Caco-2 (cell line): ENCODE measurements at regions not wholly inside any gene's neighbourhood (a gene's known extent, or its start where the extent isn't known, plus 50 kb on each side); places are given as distances from the start of the nearest gene placed in this dataset.

Experiments
- BruUV-seq: library from RNA; stranded (reverse); fragments of 400-500 nt; replicated peaks from 2 replicates; lab custom pipeline; 2021; lab: Mats Ljungman, UMichigan
- CTCF ChIA-PET: fragments of 300-600 bp; sonication (Branson Sonifier 250); formaldehyde crosslinking; loops from one replicate; lab custom pipeline; 2022; ENCODE audit warnings: antibody characterized with exemption; lab: Charles Lee
- POLR2A ChIA-PET: fragments of 300-600 bp; sonication (Branson Sonifier 250); formaldehyde crosslinking; loops from one replicate; lab custom pipeline; 2022; ENCODE audit warnings: antibody characterized with exemption; lab: Charles Lee
- DNase-seq, 2 experiments: peaks; one replicate each; pipeline versions ENCODE4 v3.0.0 to v3.0.0-alpha.2; 2020 to 2022
- H3K27me3 ChIP-seq: replicated peaks from 2 replicates; pipeline ENCODE4 v1.6.0; 2011; ENCODE audit warnings: low read length; ENCODE audit not compliant: control insufficient read depth, insufficient read depth
- H3K36me3 ChIP-seq: 2 replicates; pipeline ENCODE4 v1.5.1; 2011; ENCODE audit warnings: low read length; ENCODE audit not compliant: control insufficient read depth, insufficient read depth
- H3K4me1 ChIP-seq: fragments of 250-450 bp; sonication (Bioruptor Pico); 2 replicates; pipeline ENCODE4 v1.5.1; 2020; ENCODE audit warnings: mild to moderate bottlenecking
- H3K4me3 ChIP-seq: 2 replicates; pipeline ENCODE4 v1.5.1; 2011; ENCODE audit warnings: low read depth, mild to moderate bottlenecking, control low read depth, low read length
- H3K9me3 ChIP-seq: fragments of 250-450 bp; sonication (Bioruptor Pico); 2 replicates; pipeline ENCODE4 v1.5.1; 2020; ENCODE audit warnings: mild to moderate bottlenecking, moderate library complexity
- H3K27ac Mint-ChIP-seq: one replicate; pipeline ENCODE4 v1.8.0; 2022; ENCODE audit warnings: mixed read lengths; ENCODE audit not compliant: unreplicated experiment
- H3K27me3 Mint-ChIP-seq: one replicate; pipeline ENCODE4 v1.8.0; 2022; ENCODE audit warnings: mixed read lengths; ENCODE audit not compliant: insufficient read depth, unreplicated experiment
- H3K36me3 Mint-ChIP-seq: one replicate; pipeline ENCODE4 v1.8.0; 2022; ENCODE audit warnings: mild to moderate bottlenecking, mixed read lengths; ENCODE audit not compliant: insufficient read depth, unreplicated experiment
- H3K4me1 Mint-ChIP-seq: one replicate; pipeline ENCODE4 v1.8.0; 2022; ENCODE audit warnings: low read depth, mixed read lengths; ENCODE audit not compliant: unreplicated experiment
- H3K4me3 Mint-ChIP-seq: one replicate; pipeline ENCODE4 v1.8.0; 2022; ENCODE audit warnings: mild to moderate bottlenecking, moderate library complexity, mixed read lengths; ENCODE audit not compliant: unreplicated experiment
- H3K9me3 Mint-ChIP-seq: one replicate; pipeline ENCODE4 v1.8.0; 2022; ENCODE audit warnings: mixed read lengths; ENCODE audit not compliant: unreplicated experiment
- intact Hi-C: fragments of 100-400 bp; cut with micrococcal nuclease; formaldehyde crosslinking; loops from one replicate; pipeline ENCODE4 v1.10.0; 2022; ENCODE audit not compliant: unreplicated experiment
- TF ChIP-seq, protein P1 (sequence below), 2 experiments: fragments of 200-600 bp in 1 of 2; IDR thresholded peaks; 1 replicate in 1 of 2; 2 replicates in 1 of 2; pipeline versions ENCODE4 v1.5.1 to v1.8.0; 2011 to 2022; ENCODE audit warnings: antibody characterized with exemption in 1 of 2, control low read depth in 1 of 2, inconsistent platforms in 1 of 2, low read depth in 1 of 2, low read length in 1 of 2, mild to moderate bottlenecking in 1 of 2, moderate library complexity in 1 of 2; ENCODE audit not compliant: insufficient read depth in 1 of 2, severe bottlenecking in 1 of 2, unreplicated experiment in 1 of 2

DNA sequence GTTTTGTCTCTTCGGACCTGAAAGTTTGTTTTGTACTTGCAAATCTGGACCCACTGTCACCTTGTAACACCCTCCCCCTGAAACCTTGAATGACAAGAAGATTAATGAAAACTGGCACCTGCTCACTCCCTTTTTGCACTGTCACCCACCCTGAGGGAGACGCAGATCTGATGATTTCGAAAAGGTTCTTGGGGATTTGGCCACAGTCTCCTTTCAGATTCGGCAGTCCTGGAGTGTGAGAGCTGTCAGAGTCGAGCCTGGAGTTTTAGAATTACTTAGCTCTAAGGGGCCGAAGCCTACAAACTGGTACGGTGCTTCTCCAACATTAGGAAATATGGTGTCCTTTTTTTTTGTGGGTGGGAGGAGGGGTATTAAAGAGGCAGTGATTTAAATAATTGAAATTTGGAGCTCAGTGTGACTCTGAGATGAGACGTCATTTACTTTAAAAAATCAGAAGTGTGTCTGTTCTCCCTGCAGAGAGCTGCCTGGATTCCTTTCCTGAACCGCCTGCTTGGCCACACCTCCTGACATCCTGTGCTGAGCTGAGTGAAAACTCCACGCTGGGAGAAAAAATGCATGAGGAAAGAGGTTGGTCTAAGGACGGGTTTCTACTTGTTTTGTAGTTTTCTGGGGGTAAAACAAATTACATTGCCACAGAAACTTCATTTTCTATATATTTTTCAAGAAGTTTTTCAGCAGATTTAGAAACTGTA is 447.0 kb upstream of the CDH4 start:
- Histone ChIP-seq H3K27me3 (no peaks in the 10 kb centered on the region), H3K4me1 (0 out of 2 replicates have a peak, but pooled peaks cover 9% of the 10 kb centered on the region), H3K9me3 (peaks cover 6% of the 10 kb centered on the region), H3K36me3 (no peaks in the 10 kb centered on the region), H3K4me3 (no peak overlapping the region)
- no peaks in the 10 kb centered on the region for H3K9me3 Mint-ChIP-seq
- peak in 1 of 2 experiments; percentile 38 for DNase-seq
- H3K4me3 Mint-ChIP-seq = no peak overlapping the region
- BruUV-seq = no TSS peak
- intact Hi-C loops = no loop called here
- ChIA-PET POLR2A (no interaction called here), CTCF (no interaction called here)
- no peaks in the 10 kb centered on the region for H3K27me3 Mint-ChIP-seq
- H3K4me1 Mint-ChIP-seq = no peaks in the 10 kb centered on the region
- TF ChIP-seq, protein P1, sequence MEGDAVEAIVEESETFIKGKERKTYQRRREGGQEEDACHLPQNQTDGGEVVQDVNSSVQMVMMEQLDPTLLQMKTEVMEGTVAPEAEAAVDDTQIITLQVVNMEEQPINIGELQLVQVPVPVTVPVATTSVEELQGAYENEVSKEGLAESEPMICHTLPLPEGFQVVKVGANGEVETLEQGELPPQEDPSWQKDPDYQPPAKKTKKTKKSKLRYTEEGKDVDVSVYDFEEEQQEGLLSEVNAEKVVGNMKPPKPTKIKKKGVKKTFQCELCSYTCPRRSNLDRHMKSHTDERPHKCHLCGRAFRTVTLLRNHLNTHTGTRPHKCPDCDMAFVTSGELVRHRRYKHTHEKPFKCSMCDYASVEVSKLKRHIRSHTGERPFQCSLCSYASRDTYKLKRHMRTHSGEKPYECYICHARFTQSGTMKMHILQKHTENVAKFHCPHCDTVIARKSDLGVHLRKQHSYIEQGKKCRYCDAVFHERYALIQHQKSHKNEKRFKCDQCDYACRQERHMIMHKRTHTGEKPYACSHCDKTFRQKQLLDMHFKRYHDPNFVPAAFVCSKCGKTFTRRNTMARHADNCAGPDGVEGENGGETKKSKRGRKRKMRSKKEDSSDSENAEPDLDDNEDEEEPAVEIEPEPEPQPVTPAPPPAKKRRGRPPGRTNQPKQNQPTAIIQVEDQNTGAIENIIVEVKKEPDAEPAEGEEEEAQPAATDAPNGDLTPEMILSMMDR (IDR thresholded peaks at IDR 0.05; ENCODE audit: insufficient read depth in 1 of 2, low read depth in 1 of 2, low read length in 1 of 2, severe bottlenecking in 1 of 2, unreplicated experiment in 1 of 2) = no peak
- no peak overlapping the region for H3K27ac Mint-ChIP-seq
- H3K36me3 Mint-ChIP-seq = no peaks in the 10 kb centered on the region

DNA sequence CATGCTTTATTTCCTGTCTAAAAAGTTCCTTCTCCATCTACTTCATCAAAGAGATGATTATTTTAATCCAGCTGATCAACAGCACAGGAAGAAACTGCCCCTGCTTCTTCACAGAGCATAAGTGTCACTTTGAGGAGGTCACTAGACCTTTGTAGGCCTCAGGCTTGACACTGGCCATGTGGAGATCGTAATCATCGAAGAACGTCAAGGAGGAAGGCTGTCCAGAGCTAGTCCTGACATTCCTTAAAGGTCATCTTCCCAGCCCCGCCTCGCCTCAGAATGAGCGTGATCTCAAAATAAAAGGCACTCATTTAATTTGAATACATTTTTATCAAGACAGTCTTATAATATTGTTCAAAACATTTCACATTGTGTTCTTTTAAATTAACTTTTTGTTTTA is 445.7 kb upstream of the CDH4 start:
- peak in 1 of 2 experiments; percentile 39 for DNase-seq
- no peaks in the 10 kb centered on the region for H3K9me3 Mint-ChIP-seq
- H3K27me3 Mint-ChIP-seq = peaks cover 4% of the 10 kb centered on the region
- no peak overlapping the region for H3K4me3 Mint-ChIP-seq
- BruUV-seq = no TSS peak
- ChIA-PET CTCF (no interaction called here), POLR2A (no interaction called here)
- TF ChIP-seq, protein P1 (IDR thresholded peaks at IDR 0.05; ENCODE audit: insufficient read depth in 1 of 2, low read depth in 1 of 2, low read length in 1 of 2, severe bottlenecking in 1 of 2, unreplicated experiment in 1 of 2) = no peak
- Histone ChIP-seq H3K4me3 (no peak overlapping the region), H3K4me1 (0 out of 2 replicates have a peak, but pooled peaks cover 9% of the 10 kb centered on the region), H3K36me3 (no peaks in the 10 kb centered on the region), H3K9me3 (no peaks in the 10 kb centered on the region), H3K27me3 (no peaks in the 10 kb centered on the region)
- H3K4me1 Mint-ChIP-seq = no peaks in the 10 kb centered on the region
- no peaks in the 10 kb centered on the region for H3K36me3 Mint-ChIP-seq
- intact Hi-C loops = no loop called here
- H3K27ac Mint-ChIP-seq = no peak overlapping the region

DNA sequence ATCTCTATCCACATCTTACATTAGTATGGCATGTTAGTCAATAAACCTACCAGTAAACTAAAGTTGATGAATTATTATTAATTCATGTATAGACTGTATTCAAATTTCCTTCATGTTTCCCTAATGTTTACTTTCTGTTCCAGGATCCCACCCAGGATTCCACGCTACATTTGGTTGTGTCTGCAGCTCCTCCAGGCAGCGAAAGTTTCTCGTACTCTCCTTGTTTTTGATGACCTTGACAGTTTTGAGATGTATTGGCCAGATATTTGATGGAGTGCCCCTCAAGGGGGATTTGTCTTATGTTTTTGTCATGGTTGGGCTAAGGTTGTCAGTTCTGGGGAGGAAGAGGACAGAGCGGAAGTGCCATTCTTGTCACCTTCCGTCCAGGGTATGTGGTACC is 445.2 kb upstream of the CDH4 start:
- Mint-ChIP-seq H3K4me3 (no peak overlapping the region), H3K27ac (no peak overlapping the region), H3K9me3 (no peaks in the 10 kb centered on the region), H3K36me3 (no peaks in the 10 kb centered on the region), H3K4me1 (no peaks in the 10 kb centered on the region), H3K27me3 (peaks cover 9% of the 10 kb centered on the region)
- Histone ChIP-seq H3K27me3 (no peaks in the 10 kb centered on the region), H3K9me3 (no peaks in the 10 kb centered on the region), H3K4me1 (0 out of 2 replicates have a peak, but pooled peaks cover 9% of the 10 kb centered on the region), H3K4me3 (no peak overlapping the region), H3K36me3 (no peaks in the 10 kb centered on the region)
- peak in 1 of 2 experiments; percentile 10 for DNase-seq
- TF ChIP-seq, protein P1 (IDR thresholded peaks at IDR 0.05; ENCODE audit: insufficient read depth in 1 of 2, low read depth in 1 of 2, low read length in 1 of 2, severe bottlenecking in 1 of 2, unreplicated experiment in 1 of 2) = no peak
- ChIA-PET CTCF (no interaction called here), POLR2A (no interaction called here)
- intact Hi-C loops = no loop called here
- no TSS peak for BruUV-seq
